ENCODE measurements at regions not wholly inside any gene's neighbourhood (a gene's known extent, or its start where the extent isn't known, plus 50 kb on each side); places are given as distances from the start of the nearest gene placed in this dataset.

DNA sequence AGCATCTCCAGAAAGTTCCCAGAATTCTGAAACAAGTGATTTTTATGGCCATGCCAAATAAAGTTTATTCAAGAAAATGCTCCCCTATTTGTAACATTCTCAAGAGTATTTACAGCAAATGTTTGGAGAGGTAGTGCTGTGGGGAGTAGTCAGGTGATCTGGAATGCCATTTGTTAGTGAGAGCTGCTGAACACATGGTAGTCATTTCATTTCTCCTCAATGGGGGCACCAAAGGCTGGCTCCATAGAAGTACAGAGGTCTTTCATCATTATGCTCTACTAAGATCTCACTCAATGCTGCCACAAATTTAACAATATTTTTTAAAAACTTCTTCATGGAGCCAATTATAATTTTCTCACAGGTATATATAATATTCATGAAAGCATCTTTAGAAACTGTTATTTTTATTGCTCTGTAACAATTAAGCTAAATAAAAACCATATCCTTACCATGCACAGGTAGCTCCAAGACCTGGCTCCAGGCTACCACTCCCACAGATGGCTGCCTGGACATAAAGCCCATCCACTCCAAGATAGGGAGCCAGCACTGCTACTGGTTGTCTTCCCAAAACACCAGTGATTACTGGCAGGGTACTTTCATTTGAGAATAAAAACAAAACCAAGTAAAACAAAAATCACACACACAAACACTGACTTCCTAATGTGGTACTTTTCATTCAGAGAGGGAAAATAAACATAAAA lies 200.8 kb downstream of the PLK2 start:
- TF ChIP-seq, protein P1, sequence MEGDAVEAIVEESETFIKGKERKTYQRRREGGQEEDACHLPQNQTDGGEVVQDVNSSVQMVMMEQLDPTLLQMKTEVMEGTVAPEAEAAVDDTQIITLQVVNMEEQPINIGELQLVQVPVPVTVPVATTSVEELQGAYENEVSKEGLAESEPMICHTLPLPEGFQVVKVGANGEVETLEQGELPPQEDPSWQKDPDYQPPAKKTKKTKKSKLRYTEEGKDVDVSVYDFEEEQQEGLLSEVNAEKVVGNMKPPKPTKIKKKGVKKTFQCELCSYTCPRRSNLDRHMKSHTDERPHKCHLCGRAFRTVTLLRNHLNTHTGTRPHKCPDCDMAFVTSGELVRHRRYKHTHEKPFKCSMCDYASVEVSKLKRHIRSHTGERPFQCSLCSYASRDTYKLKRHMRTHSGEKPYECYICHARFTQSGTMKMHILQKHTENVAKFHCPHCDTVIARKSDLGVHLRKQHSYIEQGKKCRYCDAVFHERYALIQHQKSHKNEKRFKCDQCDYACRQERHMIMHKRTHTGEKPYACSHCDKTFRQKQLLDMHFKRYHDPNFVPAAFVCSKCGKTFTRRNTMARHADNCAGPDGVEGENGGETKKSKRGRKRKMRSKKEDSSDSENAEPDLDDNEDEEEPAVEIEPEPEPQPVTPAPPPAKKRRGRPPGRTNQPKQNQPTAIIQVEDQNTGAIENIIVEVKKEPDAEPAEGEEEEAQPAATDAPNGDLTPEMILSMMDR (IDR thresholded peaks at IDR 0.05), result no peak
- no peak for TF ChIP-seq POLR2A (IDR thresholded peaks at IDR 0.05)
